KMS-11 (cell line): ENCODE measurements at regions not wholly inside any gene's neighbourhood (a gene's known extent, or its start where the extent isn't known, plus 50 kb on each side); places are given as distances from the start of the nearest gene placed in this dataset.

Experiments used
- H2AFZ ChIP-seq: fragments of 200-600 bp; sonication (generic); 2 replicates; pipeline ENCODE4 v1.6.1; 2016; ENCODE audit warnings: antibody characterized with exemption, mixed run types, low read depth
- H3K27ac ChIP-seq: fragments of 200-600 bp; sonication (generic); 2 replicates; pipeline ENCODE4 v1.6.1; 2016; ENCODE audit warnings: mild to moderate bottlenecking, mixed run types
- H3K27me3 ChIP-seq: fragments of 200-600 bp; sonication (generic); 2 replicates; pipeline ENCODE4 v1.6.1; 2017; ENCODE audit warnings: mild to moderate bottlenecking, low read depth, mixed run types, moderate library complexity; ENCODE audit not compliant: insufficient read depth
- H3K36me3 ChIP-seq: fragments of 200-600 bp; sonication (generic); 2 replicates; pipeline ENCODE4 v1.6.1; 2017; ENCODE audit warnings: mild to moderate bottlenecking, mixed run types; ENCODE audit not compliant: insufficient read depth
- H3K4me1 ChIP-seq: fragments of 200-600 bp; sonication (generic); 2 replicates; pipeline ENCODE4 v1.6.1; 2016; ENCODE audit warnings: mild to moderate bottlenecking, low read depth, mixed run types; ENCODE audit not compliant: poor library complexity, severe bottlenecking
- H3K4me2 ChIP-seq: fragments of 200-600 bp; sonication (generic); 2 replicates; pipeline ENCODE4 v1.7.0; 2016; ENCODE audit warnings: mild to moderate bottlenecking, mixed run types
- H3K4me3 ChIP-seq: fragments of 200-600 bp; sonication (generic); IDR thresholded peaks from 2 replicates; pipeline ENCODE4 v1.6.1; 2017; ENCODE audit warnings: low read depth, low read length, mixed read lengths; ENCODE audit not compliant: insufficient read depth
- H3K79me2 ChIP-seq: fragments of 200-600 bp; sonication (generic); 2 replicates; pipeline ENCODE4 v1.6.1; 2016; ENCODE audit warnings: low read depth, mixed run types; ENCODE audit not compliant: insufficient read depth
- H3K9ac ChIP-seq: fragments of 200-600 bp; sonication (generic); 2 replicates; pipeline ENCODE4 v1.6.1; 2016; ENCODE audit warnings: mild to moderate bottlenecking, mixed run types
- H4K20me1 ChIP-seq: fragments of 200-600 bp; sonication (generic); 2 replicates; pipeline ENCODE4 v1.6.1; 2016; ENCODE audit warnings: mild to moderate bottlenecking, mixed run types; ENCODE audit not compliant: insufficient read depth
- CTCF ChIP-seq: fragments of 200-600 bp; sonication (generic); conservative IDR thresholded peaks from 2 replicates; pipeline ENCODE4 v1.6.1; 2017; ENCODE audit warnings: low read depth, mild to moderate bottlenecking, antibody characterized with exemption, low read length, moderate library complexity, mixed read lengths

- H3K4me1 ChIP-seq: no peaks in the 10 kb centered on the region
- H3K36me3 ChIP-seq: no peaks in the 10 kb centered on the region
- no peaks in the 10 kb centered on the region for H4K20me1 ChIP-seq
- no peaks in the 10 kb centered on the region for H3K79me2 ChIP-seq
- no peak overlapping the region for H2AFZ ChIP-seq
- no peak overlapping the region for H3K4me3 ChIP-seq
- no peak for TF ChIP-seq CTCF
- no peaks in the 10 kb centered on the region for H3K27me3 ChIP-seq
- H3K27ac ChIP-seq: no peak overlapping the region
- no peak overlapping the region for H3K9ac ChIP-seq
- no peak overlapping the region for H3K4me2 ChIP-seq
Observed at GRCh38 chr20:52614051-52614863, 357.9 kb upstream of the TSHZ2 start.

DNA sequence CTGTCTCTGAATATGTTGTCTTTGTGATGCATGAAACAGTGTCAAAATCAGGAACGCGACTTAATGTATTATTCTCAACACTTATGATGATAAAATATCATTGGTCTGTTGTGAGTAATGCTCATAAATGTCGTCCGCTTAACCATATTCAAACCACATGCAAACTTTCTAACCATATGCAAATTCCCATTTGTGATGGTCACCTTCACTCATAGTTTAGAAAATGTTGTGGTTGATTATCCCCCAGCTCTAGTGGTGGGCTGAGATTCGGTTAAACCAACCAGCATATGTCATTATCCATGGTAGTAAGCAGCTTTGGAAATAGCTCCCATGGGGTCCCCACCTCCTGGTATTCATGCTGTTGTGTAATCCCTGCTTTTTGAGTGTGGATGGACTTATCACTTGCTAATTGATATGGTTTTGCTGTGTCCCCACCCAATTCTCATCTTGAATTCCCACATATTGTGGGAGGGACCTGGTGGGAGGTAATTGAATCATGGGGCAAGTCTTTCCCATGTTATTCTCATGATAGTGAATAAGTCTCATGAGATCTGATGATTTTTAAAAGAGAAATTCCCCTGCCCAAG, 360.0 kb upstream of the TSHZ2 start:
- no peaks in the 10 kb centered on the region for H4K20me1 ChIP-seq
- no peak for TF ChIP-seq CTCF
- no peak overlapping the region for H3K4me3 ChIP-seq
- H3K4me2 ChIP-seq: no peak overlapping the region
- no peaks in the 10 kb centered on the region for H3K4me1 ChIP-seq
- H3K9ac ChIP-seq: no peak overlapping the region
- H3K27me3 ChIP-seq: no peaks in the 10 kb centered on the region
- no peaks in the 10 kb centered on the region for H3K79me2 ChIP-seq
- no peaks in the 10 kb centered on the region for H3K36me3 ChIP-seq
- H3K27ac ChIP-seq: no peak overlapping the region
- H2AFZ ChIP-seq: no peak overlapping the region

- Histone ChIP-seq H4K20me1 (no peaks in the 10 kb centered on the region), H3K36me3 (no peaks in the 10 kb centered on the region), H3K27ac (no peak overlapping the region), H3K4me3 (no peak overlapping the region), H3K79me2 (no peaks in the 10 kb centered on the region), H3K4me2 (no peak overlapping the region), H3K9ac (no peak overlapping the region), H3K4me1 (no peaks in the 10 kb centered on the region), H3K27me3 (no peaks in the 10 kb centered on the region), H2AFZ (no peak overlapping the region)
- no peak for TF ChIP-seq CTCF
Observed at GRCh38 chr20:52610749-52611148, 361.4 kb upstream of the TSHZ2 start.

DNA sequence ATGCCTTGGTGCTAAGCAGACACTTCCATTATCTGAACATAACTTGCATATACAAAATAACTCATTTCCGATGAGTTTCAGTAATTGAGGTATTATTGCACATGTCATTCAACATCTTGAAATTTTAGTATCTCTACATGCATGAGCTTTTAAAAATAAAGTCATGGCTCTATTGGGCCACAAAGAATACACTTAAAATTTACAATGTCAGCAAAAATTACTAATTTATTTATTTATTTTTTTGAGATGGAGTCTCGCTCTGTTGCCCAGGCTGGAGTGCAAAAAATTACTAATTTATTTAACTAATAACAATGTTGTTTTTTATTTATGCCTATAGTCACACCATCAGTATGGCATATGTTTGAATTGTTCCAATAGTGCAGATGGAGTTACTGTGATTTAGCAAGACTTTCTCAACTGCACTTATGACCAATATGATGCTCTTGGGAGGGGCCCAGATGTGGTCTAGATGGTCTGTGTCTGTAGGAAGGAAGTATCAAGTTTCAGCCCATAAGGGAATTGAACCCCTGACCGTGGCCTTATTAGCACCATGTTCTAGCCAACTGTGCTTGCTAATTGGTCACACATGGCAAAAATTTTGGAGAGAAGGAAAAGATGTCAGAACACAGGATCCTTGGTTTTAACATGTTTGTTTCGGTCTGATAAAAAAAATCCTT, 370.7 kb upstream of the TSHZ2 start:
- no peak for TF ChIP-seq CTCF
- Histone ChIP-seq H3K79me2 (no peaks in the 10 kb centered on the region), H3K4me1 (no peaks in the 10 kb centered on the region), H3K4me3 (no peak overlapping the region), H4K20me1 (no peaks in the 10 kb centered on the region), H3K27me3 (no peaks in the 10 kb centered on the region), H3K9ac (no peak overlapping the region), H3K36me3 (no peaks in the 10 kb centered on the region), H3K4me2 (no peak overlapping the region), H3K27ac (no peak overlapping the region), H2AFZ (no peak overlapping the region)
